ENCODE measurements at regions not wholly inside any gene's neighbourhood (a gene's known extent, or its start where the extent isn't known, plus 50 kb on each side); places are given as distances from the start of the nearest gene placed in this dataset.

- TF ChIP-seq CTCF (IDR thresholded peaks at IDR 0.05) = no peak
These were observed 61.4 kb downstream of the RPLP1 start for GRCh38 chr15:69513986-69514385.

GRCh38 chr15:69515508-69515907 lies 62.9 kb downstream of the RPLP1 start:
- no peak for TF ChIP-seq CTCF (IDR thresholded peaks at IDR 0.05)
- ATAC-seq (ENCODE audit: low FRiP score) (no peak), DNase-seq (ENCODE audit: low spot score) (no peak)

More at GRCh38 chr15:69513986-69514385, 61.4 kb downstream of the RPLP1 start:
- ATAC-seq (ENCODE audit: low FRiP score) = no peak
- DNase-seq (ENCODE audit: low spot score) = no peak

- DNase-seq (ENCODE audit: low spot score) (no peak), ATAC-seq (ENCODE audit: low FRiP score) (no peak)
- TF ChIP-seq CTCF (IDR thresholded peaks at IDR 0.05) = no peak
These were observed 63.3 kb downstream of the RPLP1 start for GRCh38 chr15:69515926-69516325.

- DNase-seq (ENCODE audit: low spot score) (no peak), ATAC-seq (ENCODE audit: low FRiP score) (no peak)
- no peak for TF ChIP-seq CTCF (IDR thresholded peaks at IDR 0.05)
These were observed 64.4 kb downstream of the RPLP1 start for GRCh38 chr15:69517052-69517451.

GRCh38 chr15:69518806-69519205 lies 66.2 kb downstream of the RPLP1 start:
- ATAC-seq (ENCODE audit: low FRiP score) = no peak
- TF ChIP-seq CTCF (IDR thresholded peaks at IDR 0.05) = no peak
- DNase-seq (ENCODE audit: low spot score) = no peak

- TF ChIP-seq CTCF (IDR thresholded peaks at IDR 0.05) = no peak
- ATAC-seq (ENCODE audit: low FRiP score) = no peak
- DNase-seq (ENCODE audit: low spot score) = no peak
These were observed 67.4 kb downstream of the RPLP1 start for GRCh38 chr15:69520067-69520466.

GRCh38 chr15:69522361-69522760 lies 69.7 kb downstream of the RPLP1 start:
- ATAC-seq (ENCODE audit: low FRiP score) (no peak), DNase-seq (ENCODE audit: low spot score) (no peak)
- TF ChIP-seq CTCF (IDR thresholded peaks at IDR 0.05) = no peak
